Endothelial cell of umbilical vein (primary cell): ENCODE measurements at regions not wholly inside any gene's neighbourhood (a gene's known extent, or its start where the extent isn't known, plus 50 kb on each side); places are given as distances from the start of the nearest gene placed in this dataset.

Experiments
- BruUV-seq: library from RNA; stranded (reverse); fragments of 400-500 nt; replicated peaks from 2 replicates; lab custom pipeline; 2021; lab: Mats Ljungman, UMichigan
- CTCF ChIA-PET: fragments of 300-600, 350-600 bp; sonication (Branson Sonifier 250); formaldehyde crosslinking; loops from one replicate; lab custom pipeline; 2021; ENCODE audit warnings: antibody characterized with exemption, inconsistent platforms; lab: Charles Lee
- POLR2A ChIA-PET: fragments of 300-600, 350-600 bp; sonication (Branson Sonifier 250); formaldehyde crosslinking; loops from one replicate; lab custom pipeline; 2021; ENCODE audit warnings: antibody characterized with exemption, inconsistent platforms; lab: Charles Lee
- DNase-seq: peaks from one replicate; pipeline ENCODE4 v3.0.0-alpha.2; 2011; ENCODE audit warnings: low read depth, low spot score
- FAIRE-seq: peaks from 2 replicates; lab custom pipeline; 2011; peaks lifted over from hg19 to GRCh38; lab: Jason Lieb, UNC
- H2AFZ ChIP-seq: 2 replicates; pipeline ENCODE4 v1.6.0; 2012; ENCODE audit warnings: low read depth, low read length, control low read depth, inconsistent platforms
- H3K27ac ChIP-seq: 2 replicates; pipeline ENCODE4 v1.5.1; 2011; ENCODE audit warnings: low read depth, mild to moderate bottlenecking, control low read depth, low read length, moderate library complexity; ENCODE audit not compliant: insufficient read depth
- H3K27me3 ChIP-seq, 2 experiments: 2 replicates each; pipeline versions ENCODE4 v1.6.0 to v1.6.1; 2011; ENCODE audit warnings: low read length in 2 of 2, mixed read lengths in 1 of 2; ENCODE audit not compliant: control insufficient read depth in 2 of 2, insufficient read depth in 2 of 2
- H3K36me3 ChIP-seq, 2 experiments: 2 replicates in 1 of 2; 3 replicates in 1 of 2; pipeline ENCODE4 v1.5.1; 2011; ENCODE audit warnings: low read length in 2 of 2, mild to moderate bottlenecking in 1 of 2, moderate library complexity in 1 of 2; ENCODE audit not compliant: control insufficient read depth in 2 of 2, insufficient read depth in 2 of 2; ENCODE audit errors: extremely low read depth in 1 of 2
- H3K4me1 ChIP-seq: 3 replicates; pipeline ENCODE4 v1.5.1; 2011; ENCODE audit warnings: mild to moderate bottlenecking, low read length; ENCODE audit not compliant: control insufficient read depth, insufficient read depth; ENCODE audit errors: extremely low read depth
- H3K4me2 ChIP-seq: 2 replicates; pipeline ENCODE4 v1.6.1; 2011; ENCODE audit warnings: low read length, control low read depth, mixed read lengths; ENCODE audit not compliant: insufficient read depth
- H3K4me3 ChIP-seq, 3 experiments: fragments of 200-600 bp in 1 of 3; sonication (generic), shearing (Covaris generic) in 1 of 3; replicated peaks in 1 of 3; 2 replicates each; pipeline ENCODE4 v1.5.1; 2011 to 2016; ENCODE audit warnings: control low read depth in 3 of 3, low read length in 3 of 3, mild to moderate bottlenecking in 2 of 3, inconsistent platforms in 1 of 3, low read depth in 1 of 3, moderate library complexity in 1 of 3; ENCODE audit not compliant: insufficient read depth in 1 of 3
- H3K79me2 ChIP-seq: 2 replicates; pipeline ENCODE4 v1.6.0; 2012; ENCODE audit warnings: low read length, inconsistent platforms; ENCODE audit not compliant: control insufficient read depth, insufficient read depth
- H3K9ac ChIP-seq: replicated peaks from 2 replicates; pipeline ENCODE3; 2011; ENCODE audit warnings: low read length, control low read depth; ENCODE audit not compliant: insufficient read depth; ENCODE audit errors: extremely low read depth
- H3K9me1 ChIP-seq: replicated peaks from 3 replicates; pipeline ENCODE4 v1.6.0; 2011; ENCODE audit warnings: mild to moderate bottlenecking, low read length; ENCODE audit not compliant: control insufficient read depth, insufficient read depth; ENCODE audit errors: extremely low read depth
- H3K9me3 ChIP-seq: replicated peaks from 2 replicates; pipeline ENCODE4 v1.5.1; 2012; ENCODE audit warnings: low read length, inconsistent platforms; ENCODE audit not compliant: control insufficient read depth, insufficient read depth
- H4K20me1 ChIP-seq: replicated peaks from 2 replicates; pipeline ENCODE3; 2011; ENCODE audit warnings: mild to moderate bottlenecking, low read length; ENCODE audit not compliant: control insufficient read depth, insufficient read depth; ENCODE audit errors: extremely low read depth
- CTCF ChIP-seq, 2 donors: IDR thresholded peaks; 1 replicate in 1 of 2; 2 replicates in 1 of 2; pipeline ENCODE4 v1.5.1; 2011; ENCODE audit warnings: low read length in 2 of 2, mild to moderate bottlenecking in 2 of 2, moderate library complexity in 2 of 2, control low read depth in 1 of 2, inconsistent platforms in 1 of 2, low read depth in 1 of 2; ENCODE audit not compliant: insufficient read depth in 1 of 2; ENCODE audit errors: extremely low read depth in 1 of 2
- EZH2 ChIP-seq: IDR thresholded peaks from 2 replicates; pipeline ENCODE4 v1.6.1; 2012; ENCODE audit warnings: borderline replicate concordance, low read depth, mild to moderate bottlenecking, moderate library complexity, low read length, inconsistent platforms; ENCODE audit not compliant: severe bottlenecking
- FOS ChIP-seq: IDR thresholded peaks from 2 replicates; pipeline ENCODE4 v1.6.1; 2011; ENCODE audit warnings: mild to moderate bottlenecking, low read length, moderate library complexity, borderline replicate concordance; ENCODE audit not compliant: insufficient read depth
- GATA2 ChIP-seq: IDR thresholded peaks from 2 replicates; pipeline ENCODE4 v1.7.0; 2011; ENCODE audit warnings: low read depth, mild to moderate bottlenecking, moderate library complexity, mixed read lengths, low read length; ENCODE audit not compliant: insufficient read length, insufficient read depth
- JUN ChIP-seq: IDR thresholded peaks from 2 replicates; pipeline ENCODE4 v1.6.1; 2011; ENCODE audit warnings: borderline replicate concordance, low read depth; ENCODE audit not compliant: insufficient read length, insufficient read depth
- MAX ChIP-seq: IDR thresholded peaks from 2 replicates; pipeline ENCODE4 v1.6.1; 2011; ENCODE audit not compliant: insufficient read depth, insufficient read length
- MYC ChIP-seq: IDR thresholded peaks from one replicate; pipeline ENCODE4 v1.6.1; 2011; ENCODE audit warnings: mild to moderate bottlenecking, low read depth, low read length
- POLR2A ChIP-seq: IDR thresholded peaks from 2 replicates; pipeline ENCODE4 v1.6.1; 2012; ENCODE audit warnings: low read depth, mild to moderate bottlenecking, control low read depth, low read length
- POLR2AphosphoS5 ChIP-seq: IDR thresholded peaks from 2 replicates; pipeline ENCODE4 v1.6.1; 2012; ENCODE audit warnings: low read depth, mild to moderate bottlenecking, control low read depth, low read length, moderate library complexity; ENCODE audit not compliant: insufficient read depth
- dilution Hi-C: fragments of 300-500 bp; cut with MboI; formaldehyde crosslinking; loops from one replicate; pipeline ENCODE4 v1.15.0; 2019; ENCODE audit warnings: low sequenced_read_pairs; ENCODE audit not compliant: extremely low pct_ligation_motif_present
- intact Hi-C: fragments of 100-400 bp; cut with micrococcal nuclease; formaldehyde crosslinking; loops from one replicate; pipeline ENCODE4 v1.10.0; 2022

- TF ChIP-seq MAX (no peak), MYC (no peak), JUN (no peak), CTCF (IDR thresholded peaks at IDR 0.05; ENCODE audit: extremely low read depth in 1 of 2, insufficient read depth in 1 of 2, low read depth in 1 of 2, low read length in 2 of 2) (no peak), FOS (no peak), EZH2 (no peak), GATA2 (no peak), POLR2AphosphoS5 (no peak), POLR2A (no peak)
- Histone ChIP-seq H3K9me3 (no peaks in the 10 kb centered on the region), H3K4me1 (no peaks in the 10 kb centered on the region), H3K4me3 (no peak overlapping the region), H3K9ac (no peak overlapping the region), H3K27ac (no peak overlapping the region), H2AFZ (no peak overlapping the region), H3K27me3 (no peaks in the 10 kb centered on the region), H3K36me3 (no peaks in the 10 kb centered on the region), H4K20me1 (no peaks in the 10 kb centered on the region), H3K9me1 (no peaks in the 10 kb centered on the region), H3K79me2 (no peaks in the 10 kb centered on the region), H3K4me2 (no peak overlapping the region)
- FAIRE-seq (no peak), DNase-seq (no peak)
- ChIA-PET POLR2A (no interaction called here), CTCF (no interaction called here)
- BruUV-seq = no TSS peak
- dilution Hi-C loops = no loop called here
- intact Hi-C loops = no loop called here
Measured at GRCh38 chrX:88416965-88417364, 330.1 kb upstream of the CPXCR1 start.
